ENCODE measurements at regions not wholly inside any gene's neighbourhood (a gene's known extent, or its start where the extent isn't known, plus 50 kb on each side); places are given as distances from the start of the nearest gene placed in this dataset.

GRCh38 chr16:9212621-9213020, 121.2 kb downstream of the HAPSTR1 start:
- no peak for TF ChIP-seq CTCF (IDR thresholded peaks at IDR 0.05)
- TF ChIP-seq POLR2A (IDR thresholded peaks at IDR 0.05) = no peak

All from thyroid gland (tissue), 4 donors.